RCC 7860 (cell line): ENCODE measurements at regions not wholly inside any gene's neighbourhood (a gene's known extent, or its start where the extent isn't known, plus 50 kb on each side); places are given as distances from the start of the nearest gene placed in this dataset.
"Not testable (repeated sequence)": the region's sequence is repeated elsewhere in the genome, so short reads cannot be mapped to it uniquely, and the experiment has no call there.

Experiments used
- DNase-seq: peaks from one replicate; pipeline ENCODE4 v3.0.0-alpha.2; 2015; ENCODE audit warnings: low spot score
- FAIRE-seq: peaks from 2 replicates; lab custom pipeline; 2012; peaks lifted over from hg19 to GRCh38; lab: Jason Lieb, UNC

- FAIRE-seq, result no peak
These were observed 268.5 kb downstream of the BRINP2 start for GRCh38 chr1:177439301-177439700.

DNA sequence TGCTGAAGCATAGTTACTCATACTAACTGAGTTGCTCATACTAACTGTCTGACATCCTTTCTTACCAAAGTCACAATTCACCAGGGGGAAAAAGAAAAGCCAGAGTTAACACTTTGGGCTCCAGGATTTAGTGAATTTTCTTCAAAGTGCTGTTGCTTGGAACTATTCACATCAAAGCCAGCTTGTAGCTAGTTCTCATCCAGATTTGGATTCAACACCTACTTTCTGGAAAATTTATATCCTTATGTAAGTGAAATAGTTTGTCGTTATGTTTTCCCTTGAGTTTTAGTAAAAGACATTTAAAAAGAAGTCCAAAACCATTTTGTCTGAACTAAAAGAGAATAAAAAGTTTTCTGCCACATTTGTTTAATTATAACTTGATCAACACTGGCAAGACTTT, 264.6 kb downstream of the BRINP2 start:
- no peak for DNase-seq
- no peak for FAIRE-seq

More at GRCh38 chr1:177439301-177439700, 268.5 kb downstream of the BRINP2 start:
- DNase-seq, result no peak

DNA sequence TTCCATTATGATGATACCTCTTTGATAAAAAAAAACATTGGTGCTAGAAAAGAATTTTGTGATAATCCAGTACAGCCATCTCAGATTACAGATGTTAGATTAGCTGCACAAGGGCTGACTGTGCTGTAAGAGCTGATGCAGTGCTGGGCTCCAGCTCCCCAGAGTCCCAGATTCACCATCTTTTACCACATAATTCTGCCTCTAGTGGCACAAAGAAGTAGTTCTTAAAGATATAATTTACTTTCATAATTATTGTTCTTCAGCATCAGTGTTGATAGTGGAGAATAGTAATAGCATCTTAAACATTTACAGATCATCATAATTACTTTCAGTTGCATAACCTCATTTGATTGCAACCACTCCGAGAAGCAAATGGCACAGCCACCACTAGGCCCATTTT, 262.1 kb downstream of the BRINP2 start:
- DNase-seq (no peak), FAIRE-seq (no peak)

DNA sequence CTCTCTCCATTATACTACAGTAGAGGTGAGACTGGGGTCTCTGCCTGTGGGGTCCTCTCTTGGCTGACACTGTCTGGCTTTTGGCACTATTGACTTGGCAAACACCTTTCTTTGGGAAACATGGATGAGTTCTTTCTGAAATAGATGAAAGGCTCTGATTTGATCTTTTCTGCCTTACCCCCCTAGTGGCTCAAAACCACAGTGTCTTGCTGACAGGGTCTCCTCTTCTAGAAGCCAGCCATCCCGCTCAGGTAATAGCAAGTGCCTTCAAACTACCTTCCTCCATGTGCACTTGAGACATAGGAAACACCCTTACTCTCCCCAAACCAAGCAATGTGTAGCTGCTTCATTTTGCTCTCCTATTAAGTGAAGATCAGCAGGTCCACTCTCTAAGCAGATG, 260.4 kb downstream of the BRINP2 start:
- FAIRE-seq (no peak), DNase-seq (no peak)

GRCh38 chr1:177429234-177429633, 258.5 kb downstream of the BRINP2 start:
- FAIRE-seq (no peak), DNase-seq (no peak)

- DNase-seq (no peak), FAIRE-seq (no peak)
These were observed 257.1 kb downstream of the BRINP2 start for GRCh38 chr1:177427811-177428210.

- DNase-seq (no peak), FAIRE-seq (no peak)
These were observed 255.7 kb downstream of the BRINP2 start for GRCh38 chr1:177426497-177426896.

DNA sequence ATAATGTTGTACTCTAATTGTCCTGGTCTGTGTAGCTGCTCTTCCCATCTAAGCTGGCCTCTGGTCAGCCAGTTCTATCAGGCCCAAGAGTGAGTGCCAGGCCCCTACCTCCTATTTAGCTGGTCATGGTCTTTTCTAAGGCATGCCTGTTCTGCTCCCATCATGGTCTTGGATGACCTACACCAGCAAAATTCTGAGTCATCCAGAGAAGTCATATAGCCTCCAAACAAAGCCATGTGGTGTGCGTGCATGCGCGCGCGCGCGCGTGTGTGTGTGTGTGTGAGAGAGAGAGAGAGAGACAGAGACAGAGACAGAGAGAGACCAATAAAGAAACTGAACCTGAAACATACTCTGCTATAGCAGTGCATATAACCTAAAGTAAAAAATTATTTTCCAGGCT, 254.4 kb downstream of the BRINP2 start:
- DNase-seq (no peak), FAIRE-seq (no peak)

GRCh38 chr1:177424744-177425143, 254.0 kb downstream of the BRINP2 start:
- DNase-seq, result no peak
- FAIRE-seq, result no peak

- DNase-seq (no peak), FAIRE-seq (no peak)
These were observed 252.3 kb downstream of the BRINP2 start for GRCh38 chr1:177423090-177423489.

DNA sequence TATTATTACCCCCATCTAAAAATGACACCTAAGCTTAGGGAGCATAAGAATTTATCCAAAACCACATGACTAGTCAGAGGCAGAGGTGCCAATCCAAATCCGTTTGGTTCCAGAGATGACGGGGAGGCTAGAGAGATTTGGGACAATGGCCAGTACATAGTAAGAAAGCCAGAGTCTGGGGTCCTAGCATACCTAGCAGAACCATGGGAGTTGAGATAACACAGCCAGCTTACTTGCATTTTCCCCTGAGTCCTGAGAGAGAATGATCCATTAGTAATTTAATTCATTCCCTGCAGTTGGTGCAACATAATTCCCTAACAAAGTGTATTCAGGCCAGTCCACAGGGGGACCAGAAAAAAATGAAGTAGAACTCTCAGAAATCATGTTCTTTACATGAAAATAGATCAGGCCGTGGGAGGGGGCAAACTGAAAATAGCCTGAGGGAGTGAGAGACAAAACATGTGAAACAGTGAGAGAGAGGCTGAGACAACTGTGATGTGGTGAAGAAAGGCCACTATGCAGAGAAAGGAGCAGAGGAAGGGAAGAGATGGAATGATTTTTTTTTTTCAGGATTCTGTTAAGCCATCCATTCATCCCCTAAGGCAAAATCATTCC, 243.3 kb downstream of the BRINP2 start:
- FAIRE-seq, result no peak
- DNase-seq, result no peak

DNA sequence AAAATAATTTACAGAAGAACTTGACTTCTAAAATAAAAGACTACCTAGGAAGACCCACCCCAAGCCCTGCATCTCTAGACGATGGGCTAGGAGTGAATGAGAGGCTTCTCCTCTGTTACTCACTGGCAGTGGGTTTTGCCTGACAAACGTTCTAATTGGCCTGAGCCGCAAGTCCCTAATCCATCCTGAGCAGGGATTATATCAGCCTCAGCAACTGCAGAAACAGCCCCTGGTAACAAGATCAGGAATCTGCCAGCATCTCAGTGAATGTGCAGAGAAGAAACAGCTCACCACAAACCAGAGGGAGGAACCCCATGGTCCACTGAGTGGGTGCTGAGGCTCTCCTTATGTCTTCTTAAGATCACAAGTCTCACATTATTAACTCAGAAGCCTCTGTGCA, 240.6 kb downstream of the BRINP2 start:
- no peak for DNase-seq
- no peak for FAIRE-seq

DNA sequence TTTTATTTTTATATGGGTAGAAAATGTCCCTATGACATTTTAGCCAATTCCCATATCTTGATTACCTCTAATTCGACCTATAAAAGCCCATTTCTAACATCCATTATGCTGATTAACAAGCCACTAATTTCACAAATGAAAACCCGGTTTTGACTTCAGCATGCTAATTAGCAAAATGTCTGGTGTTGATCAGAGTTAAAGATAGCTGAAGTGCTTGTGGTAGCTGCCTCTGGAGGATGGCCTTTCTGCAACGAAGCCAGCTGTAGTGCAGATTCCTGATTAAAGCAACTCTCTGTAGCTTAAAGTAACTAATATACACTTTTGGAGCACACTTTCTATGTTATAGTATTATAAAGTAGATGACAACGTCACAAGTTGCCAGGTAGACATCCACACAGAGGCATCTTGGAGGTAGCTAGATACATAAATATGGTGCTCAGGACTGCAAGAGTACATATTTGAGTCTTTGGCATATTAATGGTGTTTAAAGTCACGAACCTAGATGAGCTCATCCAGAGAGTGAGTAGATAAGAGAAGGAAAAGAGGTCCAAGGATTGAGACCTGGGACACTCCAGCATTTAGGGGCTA, 239.5 kb downstream of the BRINP2 start:
- no peak for DNase-seq
- FAIRE-seq, result no peak

GRCh38 chr1:177406323-177406722, 235.6 kb downstream of the BRINP2 start:
- not testable (repeated sequence) for FAIRE-seq, DNase-seq

DNA sequence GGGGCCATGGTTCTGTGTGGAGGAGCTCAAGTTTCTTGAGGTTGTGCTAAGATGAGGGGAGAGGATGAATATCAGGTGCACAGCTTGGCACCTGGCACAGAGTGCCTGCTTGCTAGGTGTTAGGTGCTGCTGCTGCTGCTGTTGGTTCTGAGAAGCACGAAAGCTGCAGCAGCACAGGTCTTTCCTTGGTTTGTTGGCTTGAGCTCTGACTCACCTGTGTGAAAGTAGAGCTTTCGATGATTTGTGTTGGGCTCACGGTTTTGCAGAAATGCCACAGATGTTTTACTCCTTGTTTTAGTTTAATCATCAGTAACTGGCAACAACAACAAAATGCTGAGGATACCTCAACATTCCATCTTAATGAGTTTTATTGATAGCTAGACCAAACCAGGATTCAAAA, 221.6 kb downstream of the BRINP2 start:
- no peak for FAIRE-seq

GRCh38 chr1:177385760-177386698, 215.3 kb downstream of the BRINP2 start:
- FAIRE-seq, result no peak
- DNase-seq, result no peak

More for the DNA sequence above, 221.6 kb downstream of the BRINP2 start:
- DNase-seq, result no peak

DNA sequence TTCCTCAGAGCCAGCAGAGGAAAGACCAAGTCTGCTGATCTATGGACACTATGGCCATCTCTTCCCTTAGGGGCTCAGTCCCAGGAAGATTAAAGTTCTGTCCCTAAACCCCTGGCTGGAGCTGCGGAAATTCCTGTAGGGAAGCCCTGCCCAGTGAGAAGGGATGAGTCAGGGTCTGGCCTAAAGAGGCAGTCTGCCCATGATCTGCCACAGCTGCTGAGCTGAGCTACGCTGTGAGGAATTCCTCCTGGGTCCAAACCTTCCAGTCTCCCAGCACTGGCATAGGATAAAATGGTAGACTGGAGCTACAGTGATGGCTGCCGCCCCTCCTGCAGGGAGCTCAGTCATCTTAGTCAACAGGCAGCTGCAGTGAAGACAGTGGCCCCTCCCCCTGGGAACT, 213.7 kb downstream of the BRINP2 start:
- DNase-seq, result no peak
- FAIRE-seq, result no peak

- DNase-seq (no peak), FAIRE-seq (no peak)
These were observed 213.0 kb downstream of the BRINP2 start for GRCh38 chr1:177383715-177384114.

DNA sequence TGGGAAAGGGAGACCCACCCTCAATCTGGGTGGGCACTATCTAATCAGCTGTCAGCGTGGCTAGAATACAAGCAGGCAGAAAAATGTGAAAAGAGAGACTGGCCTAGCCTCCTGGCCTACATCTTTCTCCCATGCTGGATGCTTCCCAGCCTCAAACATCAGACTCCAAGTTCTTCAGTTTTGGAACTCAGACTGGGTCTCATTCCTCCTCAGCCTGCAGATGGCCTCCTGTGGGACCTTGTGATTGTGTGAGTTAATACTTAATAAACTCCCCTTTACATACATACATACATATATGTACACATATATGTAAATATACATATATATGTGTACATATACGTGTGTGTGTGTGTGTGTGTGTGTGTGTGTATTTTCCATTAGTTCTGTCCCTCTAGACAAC, 207.1 kb downstream of the BRINP2 start:
- no peak for DNase-seq

GRCh38 chr1:177368255-177368654, 197.5 kb downstream of the BRINP2 start:
- no peak for DNase-seq
- no peak for FAIRE-seq

More for the DNA sequence above, 207.1 kb downstream of the BRINP2 start:
- no peak for FAIRE-seq

- FAIRE-seq (no peak), DNase-seq (no peak)
These were observed 195.3 kb downstream of the BRINP2 start for GRCh38 chr1:177366091-177366490.

DNA sequence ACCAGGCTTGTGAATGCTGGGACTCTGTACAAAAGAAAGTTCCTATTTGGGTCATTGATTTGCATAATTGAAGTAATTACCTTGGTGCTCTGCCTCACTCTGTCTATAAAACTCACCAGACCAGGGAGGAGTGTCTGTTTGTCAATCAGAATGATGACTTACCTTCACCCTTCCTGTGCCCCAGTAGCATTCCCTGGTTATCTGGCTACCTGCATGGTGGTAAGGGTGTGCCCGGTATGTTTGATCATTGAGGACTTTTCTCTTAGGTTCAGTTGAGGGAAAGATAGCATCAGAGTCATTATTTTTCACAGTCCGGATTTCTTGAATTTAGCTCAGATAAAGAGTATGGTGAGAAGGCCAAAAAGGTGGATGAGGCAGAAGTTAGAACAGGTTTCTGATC, 190.0 kb downstream of the BRINP2 start:
- FAIRE-seq, result no peak
- no peak for DNase-seq
